CD4-positive, CD25-positive, alpha-beta regulatory T cell (primary cell): ENCODE measurements at regions not wholly inside any gene's neighbourhood (a gene's known extent, or its start where the extent isn't known, plus 50 kb on each side); places are given as distances from the start of the nearest gene placed in this dataset.

Experiments
- ATAC-seq, 2 donors: fragments of 150-1000 bp; cut with Tn5 transposase; one replicate each; pipeline ENCODE4 v1.10.0; 2021; ENCODE audit warnings: low read depth in 2 of 2, moderate number of reproducible peaks in 2 of 2, moderate library complexity in 1 of 2
- DNase-seq, 3 donors: peaks; one replicate each; pipeline versions ENCODE4 v3.0.0 to v3.0.0-alpha.2; 2012 to 2022; ENCODE audit warnings: mixed read lengths in 1 of 3
- H3K27ac ChIP-seq: one replicate; pipeline ENCODE4 v1.7.0; 2013; ENCODE audit warnings: mild to moderate bottlenecking, low read length; ENCODE audit not compliant: insufficient read depth, poor library complexity, severe bottlenecking
- H3K27me3 ChIP-seq: one replicate; pipeline ENCODE4 v1.7.0; 2013; ENCODE audit warnings: low read length; ENCODE audit not compliant: control insufficient read depth, insufficient read depth
- H3K36me3 ChIP-seq: one replicate; pipeline ENCODE4 v1.7.0; 2013; ENCODE audit warnings: mild to moderate bottlenecking, low read length, moderate library complexity; ENCODE audit not compliant: control insufficient read depth, insufficient read depth
- H3K4me1 ChIP-seq: 2 replicates; pipeline ENCODE4 v1.7.0; 2013; ENCODE audit warnings: mild to moderate bottlenecking, low read length; ENCODE audit not compliant: insufficient read depth, control insufficient read depth, poor library complexity, severe bottlenecking
- H3K4me3 ChIP-seq: one replicate; pipeline ENCODE4 v1.7.0; 2013; ENCODE audit warnings: low read depth, mild to moderate bottlenecking, low read length, moderate library complexity
- H3K9me3 ChIP-seq, 2 experiments: 1 replicate in 1 of 2; 2 replicates in 1 of 2; pipeline ENCODE4 v1.7.0; 2013; ENCODE audit warnings: low read length in 2 of 2, mild to moderate bottlenecking in 1 of 2, moderate library complexity in 1 of 2; ENCODE audit not compliant: control insufficient read depth in 2 of 2
- H3K27ac Mint-ChIP-seq, 3 donors: one replicate each; pipeline ENCODE4 v1.8.0; 2020 to 2022; ENCODE audit warnings: mild to moderate bottlenecking in 3 of 3, mixed read lengths in 3 of 3, moderate library complexity in 2 of 3
- H3K27me3 Mint-ChIP-seq: one replicate; pipeline ENCODE4 v1.8.0; 2022; ENCODE audit warnings: mild to moderate bottlenecking, mixed read lengths
- H3K36me3 Mint-ChIP-seq: one replicate; pipeline ENCODE4 v1.8.0; 2020; ENCODE audit warnings: mixed read lengths
- H3K4me1 Mint-ChIP-seq, 4 donors: one replicate each; pipeline ENCODE4 v1.8.0; 2020 to 2022; ENCODE audit warnings: mixed read lengths in 4 of 4, mild to moderate bottlenecking in 1 of 4
- H3K4me3 Mint-ChIP-seq, 4 donors: one replicate each; pipeline ENCODE4 v1.8.0; 2020 to 2022; ENCODE audit warnings: mild to moderate bottlenecking in 4 of 4, mixed read lengths in 4 of 4, moderate library complexity in 3 of 4
- H3K9me3 Mint-ChIP-seq, 7 donors: one replicate each; pipeline ENCODE4 v1.8.0; 2020 to 2022; ENCODE audit warnings: mixed read lengths in 7 of 7, mild to moderate bottlenecking in 3 of 7, moderate library complexity in 2 of 7

- Mint-ChIP-seq H3K4me3 (no peak overlapping the region), H3K36me3 (no peaks in the 10 kb centered on the region), H3K27ac (no peak overlapping the region), H3K9me3 (peaks cover 0 to 30% (median 8%) of the 10 kb centered on the region in 7 donors), H3K27me3 (no peaks in the 10 kb centered on the region), H3K4me1 (no peaks in the 10 kb centered on the region)
- Histone ChIP-seq H3K27ac (no peak overlapping the region), H3K27me3 (no peaks in the 10 kb centered on the region), H3K9me3 (peaks cover 0 to 6% of the 10 kb centered on the region in 2 experiments), H3K4me1 (no peaks in the 10 kb centered on the region), H3K4me3 (no peak overlapping the region), H3K36me3 (no peaks in the 10 kb centered on the region)
- no peak for DNase-seq
- no peak for ATAC-seq
Measured at GRCh38 chr5:25641124-25641523, 996.3 kb upstream of the CDH10 start.

- H3K27ac Mint-ChIP-seq = no peak overlapping the region
- no peaks in the 10 kb centered on the region for H3K27me3 ChIP-seq
- no peak overlapping the region for H3K27ac ChIP-seq
- H3K4me1 Mint-ChIP-seq = no peaks in the 10 kb centered on the region
- peaks cover 0 to 11% (median 3%) of the 10 kb centered on the region in 7 donors for H3K9me3 Mint-ChIP-seq
- no peaks in the 10 kb centered on the region for H3K9me3 ChIP-seq
- no peaks in the 10 kb centered on the region for H3K36me3 Mint-ChIP-seq
- no peak for ATAC-seq
- H3K4me1 ChIP-seq = no peaks in the 10 kb centered on the region
- no peak overlapping the region for H3K4me3 Mint-ChIP-seq
- no peak for DNase-seq
- H3K4me3 ChIP-seq = no peak overlapping the region
- no peaks in the 10 kb centered on the region for H3K36me3 ChIP-seq
- H3K27me3 Mint-ChIP-seq = no peaks in the 10 kb centered on the region
Measured at GRCh38 chr5:25619273-25619672, 974.5 kb upstream of the CDH10 start.

DNA sequence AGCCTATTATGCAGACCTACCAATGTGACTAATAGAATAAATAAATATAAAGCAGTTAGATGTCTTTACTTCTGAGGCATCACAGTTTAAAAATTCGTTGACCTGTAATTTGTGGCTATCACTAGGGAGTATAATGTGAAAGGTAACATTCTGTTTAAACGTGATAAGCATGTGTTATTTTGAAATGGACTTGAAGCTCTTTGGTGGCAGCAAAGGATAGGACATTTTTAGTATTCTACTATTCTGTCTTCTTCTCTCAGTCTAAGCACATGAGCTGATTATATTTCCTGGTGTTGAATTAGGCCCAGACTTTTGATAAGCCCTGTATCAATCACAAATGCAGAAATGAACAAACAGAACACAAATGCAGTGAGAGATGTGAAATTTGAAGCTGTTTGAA, 974.0 kb upstream of the CDH10 start:
- DNase-seq = no peak
- H3K27ac ChIP-seq = no peak overlapping the region

GRCh38 chr5:25614466-25614865, 969.7 kb upstream of the CDH10 start:
- Histone ChIP-seq H3K27me3 (no peaks in the 10 kb centered on the region), H3K9me3 (peaks cover 0 to 4% of the 10 kb centered on the region in 2 experiments), H3K4me1 (no peaks in the 10 kb centered on the region), H3K36me3 (no peaks in the 10 kb centered on the region), H3K27ac (no peak overlapping the region), H3K4me3 (no peak overlapping the region)
- Mint-ChIP-seq H3K4me1 (no peaks in the 10 kb centered on the region), H3K27me3 (no peaks in the 10 kb centered on the region), H3K9me3 (peaks cover 0 to 17% (median 6%) of the 10 kb centered on the region in 7 donors), H3K27ac (no peak overlapping the region), H3K36me3 (no peaks in the 10 kb centered on the region), H3K4me3 (no peak overlapping the region)
- DNase-seq (no peak), ATAC-seq (no peak)

More for the DNA sequence above, 974.0 kb upstream of the CDH10 start:
- Histone ChIP-seq H3K9me3 (no peaks in the 10 kb centered on the region), H3K4me1 (no peaks in the 10 kb centered on the region), H3K4me3 (no peak overlapping the region), H3K27me3 (no peaks in the 10 kb centered on the region), H3K36me3 (no peaks in the 10 kb centered on the region)
- H3K36me3 Mint-ChIP-seq = no peaks in the 10 kb centered on the region
- peaks cover 0 to 12% (median 4%) of the 10 kb centered on the region in 7 donors for H3K9me3 Mint-ChIP-seq
- H3K4me1 Mint-ChIP-seq = no peaks in the 10 kb centered on the region
- no peak for ATAC-seq
- H3K27ac Mint-ChIP-seq = no peak overlapping the region
- no peak overlapping the region for H3K4me3 Mint-ChIP-seq
- no peaks in the 10 kb centered on the region for H3K27me3 Mint-ChIP-seq

GRCh38 chr5:25604681-25605080, 959.9 kb upstream of the CDH10 start:
- no peak overlapping the region for H3K27ac Mint-ChIP-seq
- no peak for DNase-seq
- H3K9me3 ChIP-seq = peaks cover 5 to 27% of the 10 kb centered on the region in 2 experiments
- H3K4me1 Mint-ChIP-seq = no peaks in the 10 kb centered on the region
- no peak for ATAC-seq
- peaks cover 0 to 29% (median 11%) of the 10 kb centered on the region in 7 donors for H3K9me3 Mint-ChIP-seq
- no peak overlapping the region for H3K27ac ChIP-seq
- H3K27me3 ChIP-seq = no peaks in the 10 kb centered on the region
- no peaks in the 10 kb centered on the region for H3K36me3 Mint-ChIP-seq
- no peaks in the 10 kb centered on the region for H3K4me1 ChIP-seq
- H3K36me3 ChIP-seq = no peaks in the 10 kb centered on the region
- no peaks in the 10 kb centered on the region for H3K27me3 Mint-ChIP-seq
- no peak overlapping the region for H3K4me3 Mint-ChIP-seq
- no peak overlapping the region for H3K4me3 ChIP-seq

GRCh38 chr5:25579111-25579510, 934.3 kb upstream of the CDH10 start:
- H3K9me3 Mint-ChIP-seq = peaks cover 4 to 22% (median 11%) of the 10 kb centered on the region in 7 donors
- H3K27me3 Mint-ChIP-seq = no peaks in the 10 kb centered on the region
- no peaks in the 10 kb centered on the region for H3K27me3 ChIP-seq
- no peak overlapping the region for H3K4me3 ChIP-seq
- no peaks in the 10 kb centered on the region for H3K36me3 Mint-ChIP-seq
- no peaks in the 10 kb centered on the region for H3K4me1 ChIP-seq
- no peak overlapping the region for H3K27ac Mint-ChIP-seq
- DNase-seq (no peak), ATAC-seq (no peak)
- no peak overlapping the region for H3K4me3 Mint-ChIP-seq
- H3K27ac ChIP-seq = no peak overlapping the region
- H3K36me3 ChIP-seq = no peaks in the 10 kb centered on the region
- H3K9me3 ChIP-seq = peaks cover 2 to 10% of the 10 kb centered on the region in 2 experiments
- no peaks in the 10 kb centered on the region for H3K4me1 Mint-ChIP-seq

DNA sequence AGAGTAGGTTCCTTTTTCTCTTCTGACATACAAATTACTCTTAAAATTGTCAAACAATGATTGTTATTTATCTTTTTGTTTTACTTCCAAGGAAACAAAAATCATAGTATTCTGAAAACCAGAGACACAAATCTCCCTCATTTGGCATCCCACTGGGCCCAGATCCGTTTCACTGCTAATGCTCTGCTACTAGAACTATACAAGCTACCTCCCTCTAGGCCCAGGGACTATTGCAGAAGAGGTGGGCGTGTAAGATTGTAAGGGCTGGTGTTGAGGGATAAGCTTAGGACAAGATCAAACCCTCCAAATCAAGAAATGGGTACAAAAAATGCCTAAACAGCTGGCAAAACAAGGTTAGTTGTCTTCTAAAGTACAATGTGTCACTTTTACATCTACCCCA, 928.9 kb upstream of the CDH10 start:
- H3K4me1 Mint-ChIP-seq = peaks cover 0 to 2% (median under 1%) of the 10 kb centered on the region in 4 donors
- no peaks in the 10 kb centered on the region for H3K27me3 Mint-ChIP-seq
- no peaks in the 10 kb centered on the region for H3K27me3 ChIP-seq
- ATAC-seq (no peak), DNase-seq (no peak)
- H3K36me3 ChIP-seq = no peaks in the 10 kb centered on the region
- peaks cover 4 to 8% of the 10 kb centered on the region in 2 experiments for H3K9me3 ChIP-seq
- no peaks in the 10 kb centered on the region for H3K4me1 ChIP-seq
- no peak overlapping the region for H3K4me3 Mint-ChIP-seq
- H3K9me3 Mint-ChIP-seq = peaks cover 2 to 14% (median 7%) of the 10 kb centered on the region in 7 donors
- H3K36me3 Mint-ChIP-seq = no peaks in the 10 kb centered on the region
- H3K27ac ChIP-seq = no peak overlapping the region
- H3K27ac Mint-ChIP-seq = no peak overlapping the region
- no peak overlapping the region for H3K4me3 ChIP-seq

- H3K27ac ChIP-seq = no peak overlapping the region
- no peaks in the 10 kb centered on the region for H3K36me3 Mint-ChIP-seq
- H3K9me3 Mint-ChIP-seq = peaks cover 0 to 14% (median 8%) of the 10 kb centered on the region in 7 donors
- H3K27me3 Mint-ChIP-seq = no peaks in the 10 kb centered on the region
- H3K36me3 ChIP-seq = no peaks in the 10 kb centered on the region
- DNase-seq = no peak
- no peak overlapping the region for H3K4me3 Mint-ChIP-seq
- H3K4me3 ChIP-seq = no peak overlapping the region
- ATAC-seq = no peak
- no peak overlapping the region for H3K27ac Mint-ChIP-seq
- H3K4me1 Mint-ChIP-seq = peaks cover 0 to 2% (median under 1%) of the 10 kb centered on the region in 4 donors
- H3K4me1 ChIP-seq = no peaks in the 10 kb centered on the region
- H3K9me3 ChIP-seq = peaks cover 7 to 12% of the 10 kb centered on the region in 2 experiments
- H3K27me3 ChIP-seq = no peaks in the 10 kb centered on the region
Measured at GRCh38 chr5:25570067-25570583, 925.3 kb upstream of the CDH10 start.
